BE2C (cell line): ENCODE measurements at regions not wholly inside any gene's neighbourhood (a gene's known extent, or its start where the extent isn't known, plus 50 kb on each side); places are given as distances from the start of the nearest gene placed in this dataset.

ENCODE experiments used
- DNase-seq: peaks from one replicate; pipeline ENCODE4 v3.0.0-alpha.2; 2020
- H3K27me3 ChIP-seq: fragments of 250-450 bp; sonication (Bioruptor Pico); 2 replicates; pipeline ENCODE4 v1.5.1; 2020; ENCODE audit warnings: mild to moderate bottlenecking
- H3K36me3 ChIP-seq: fragments of 250-450 bp; sonication (Bioruptor Pico); 2 replicates; pipeline ENCODE4 v1.5.1; 2020; ENCODE audit warnings: mild to moderate bottlenecking
- H3K4me1 ChIP-seq: fragments of 250-450 bp; sonication (Bioruptor Pico); 2 replicates; pipeline ENCODE4 v1.5.1; 2020
- H3K4me3 ChIP-seq: 2 replicates; pipeline ENCODE4 v1.5.1; 2011; ENCODE audit warnings: low read depth, low read length
- H3K9me3 ChIP-seq: fragments of 250-450 bp; sonication (Bioruptor Pico); 2 replicates; pipeline ENCODE4 v1.5.1; 2020
- CTCF ChIP-seq: IDR thresholded peaks from 2 replicates; pipeline ENCODE4 v1.5.1; 2012; ENCODE audit warnings: mild to moderate bottlenecking, low read depth, low read length

- Histone ChIP-seq H3K36me3 (no peaks in the 10 kb centered on the region), H3K4me1 (no peaks in the 10 kb centered on the region), H3K27me3 (no peaks in the 10 kb centered on the region), H3K9me3 (peaks cover 8% of the 10 kb centered on the region; the same call in 1 of the 2 replicates), H3K4me3 (no peak overlapping the region)
- no peak for TF ChIP-seq CTCF
- no peak for DNase-seq
These were observed 1256.8 kb downstream of the BRD1 start for GRCh38 chr22:48570912-48571311.

GRCh38 chr22:48569476-48570233 is 1258.0 kb downstream of the BRD1 start:
- DNase-seq, result no peak
- Histone ChIP-seq H3K9me3 (peaks cover 8% of the 10 kb centered on the region; the same call in 1 of the 2 replicates), H3K4me1 (no peaks in the 10 kb centered on the region), H3K4me3 (no peak overlapping the region), H3K27me3 (no peaks in the 10 kb centered on the region), H3K36me3 (no peaks in the 10 kb centered on the region)
- no peak for TF ChIP-seq CTCF

- H3K4me1 ChIP-seq, result no peaks in the 10 kb centered on the region
- no peaks in the 10 kb centered on the region for H3K27me3 ChIP-seq
- H3K36me3 ChIP-seq, result no peaks in the 10 kb centered on the region
- H3K9me3 ChIP-seq, result peaks cover 8% of the 10 kb centered on the region; the same call in 1 of the 2 replicates
- DNase-seq, result no peak
- TF ChIP-seq CTCF, result no peak
- no peak overlapping the region for H3K4me3 ChIP-seq
These were observed 1258.8 kb downstream of the BRD1 start for GRCh38 chr22:48568736-48569330.

DNA sequence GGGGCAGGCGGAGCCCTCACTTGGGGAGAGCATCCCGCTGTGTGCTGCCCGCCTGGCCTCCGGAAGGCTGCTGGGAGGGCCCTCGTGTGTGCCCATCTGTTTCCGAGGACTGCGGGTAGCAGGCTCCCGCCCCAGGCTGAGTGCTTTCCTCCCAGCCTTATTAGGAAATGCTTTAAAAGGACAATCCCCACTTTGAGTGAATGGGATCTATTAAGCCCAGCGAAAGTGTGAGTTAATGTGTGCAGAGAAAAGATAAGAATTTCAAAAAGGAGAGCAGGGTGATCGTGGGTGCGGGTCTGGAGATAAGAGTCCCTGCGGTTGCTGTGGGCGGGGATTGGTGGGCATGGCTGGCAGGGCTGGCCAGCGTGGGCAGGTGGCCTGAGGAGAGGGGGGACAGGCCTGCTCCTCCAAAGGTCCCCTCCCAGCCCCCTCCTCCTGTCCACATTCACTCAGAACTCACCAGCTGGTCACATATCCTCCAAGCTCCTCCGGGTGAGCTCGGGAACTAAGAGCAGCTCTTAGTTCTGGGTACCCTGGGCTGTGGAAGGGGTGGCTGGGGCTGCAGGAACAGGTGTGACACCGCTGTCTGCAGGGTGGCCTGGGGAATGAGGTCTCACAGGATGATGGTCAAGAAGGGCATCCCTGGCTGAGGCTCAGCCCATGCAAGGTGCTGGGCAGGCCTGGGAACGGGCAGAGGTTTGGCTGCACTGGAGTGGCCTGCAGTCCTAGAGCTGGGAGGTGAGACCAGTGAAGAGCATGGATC is 1260.3 kb downstream of the BRD1 start:
- Histone ChIP-seq H3K4me3 (no peak overlapping the region), H3K36me3 (no peaks in the 10 kb centered on the region), H3K9me3 (peaks cover 7% of the 10 kb centered on the region; the same call in 1 of the 2 replicates), H3K4me1 (no peaks in the 10 kb centered on the region), H3K27me3 (no peaks in the 10 kb centered on the region)
- TF ChIP-seq CTCF, result no peak
- DNase-seq, result no peak

GRCh38 chr22:48566741-48567140 is 1260.9 kb downstream of the BRD1 start:
- DNase-seq, result no peak
- Histone ChIP-seq H3K4me1 (no peaks in the 10 kb centered on the region), H3K36me3 (no peaks in the 10 kb centered on the region), H3K9me3 (peaks cover 6% of the 10 kb centered on the region; the same call in 1 of the 2 replicates), H3K4me3 (no peak overlapping the region), H3K27me3 (no peaks in the 10 kb centered on the region)
- TF ChIP-seq CTCF, result no peak
